ENCODE measurements at regions not wholly inside any gene's neighbourhood (a gene's known extent, or its start where the extent isn't known, plus 50 kb on each side); places are given as distances from the start of the nearest gene placed in this dataset.

DNA sequence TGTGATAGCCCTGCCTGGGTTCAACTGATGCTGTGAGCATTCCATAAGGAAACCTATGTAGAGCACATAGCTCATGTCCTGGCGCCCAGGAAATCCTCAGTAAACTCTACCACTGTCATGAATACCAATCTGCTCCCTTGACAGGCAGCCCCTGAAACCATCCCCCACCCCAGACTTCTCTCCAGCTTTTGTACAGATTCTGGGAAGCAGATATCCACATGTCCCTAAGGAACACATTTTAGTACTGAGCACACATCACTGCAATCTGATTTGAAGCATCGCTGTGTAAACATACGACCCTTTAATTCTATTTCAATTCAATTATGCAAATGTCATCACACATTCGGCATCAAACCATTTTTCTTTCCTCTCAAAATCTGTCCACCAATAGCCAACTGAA lies 89.5 kb upstream of the FSTL4 start:
- TF ChIP-seq CTCF (conservative IDR thresholded peaks at IDR 0.05; ENCODE audit: low read length) (no peak), EZH2phosphoT487 (IDR thresholded peaks at IDR 0.05; ENCODE audit: borderline replicate concordance, low read depth, low read length) (no peak)

All from OCI-LY7 (cell line).